PC-3 (cell line): ENCODE measurements at regions not wholly inside any gene's neighbourhood (a gene's known extent, or its start where the extent isn't known, plus 50 kb on each side); places are given as distances from the start of the nearest gene placed in this dataset.

Experiments used
- ATAC-seq: fragments of 200-7000 bp; cut with Tn5 transposase; 2 replicates; pipeline ENCODE4 v1.9.1; 2020; ENCODE audit warnings: mild to moderate bottlenecking, moderate library complexity
- BruUV-seq: library from RNA; stranded (reverse); fragments of 400-500 nt; replicated peaks from 2 replicates; lab custom pipeline; 2021; lab: Mats Ljungman, UMichigan
- CTCF ChIA-PET: fragments of 300-600 bp; sonication (Branson Sonifier 250); formaldehyde crosslinking; loops from one replicate; lab custom pipeline; 2022; ENCODE audit warnings: antibody characterized with exemption; lab: Charles Lee
- POLR2A ChIA-PET: fragments of 300-600 bp; sonication (Branson Sonifier 250); formaldehyde crosslinking; loops from one replicate; lab custom pipeline; 2022; ENCODE audit warnings: antibody characterized with exemption; ENCODE audit not compliant: unreplicated experiment; lab: Charles Lee
- DNase-seq: peaks from one replicate; pipeline ENCODE4 v3.0.0-alpha.2; 2015
- H2AFZ ChIP-seq: fragments of 300-600 bp; sonication (generic); 2 replicates; pipeline ENCODE4 v1.6.0; 2016; ENCODE audit warnings: antibody characterized with exemption, low read length
- H3F3A ChIP-seq: fragments of 300-600 bp; sonication (generic); one replicate; pipeline ENCODE4 v1.6.0; 2017; ENCODE audit warnings: antibody characterized with exemption, low read length, control low read depth, mild to moderate bottlenecking; ENCODE audit not compliant: unreplicated experiment
- H3K27ac ChIP-seq: fragments of 300-600 bp; sonication (generic); 2 replicates; pipeline ENCODE4 v1.5.1; 2016; ENCODE audit warnings: mild to moderate bottlenecking, low read length
- H3K27me3 ChIP-seq: fragments of 300-600 bp; sonication (generic); 2 replicates; pipeline ENCODE4 v1.6.1; 2016; ENCODE audit warnings: low read length, mixed read lengths
- H3K36me3 ChIP-seq: fragments of 300-600 bp; sonication (generic); 2 replicates; pipeline ENCODE4 v1.6.1; 2016; ENCODE audit warnings: low read depth, mixed run types, low read length, mixed read lengths
- H3K4me1 ChIP-seq: fragments of 300-600 bp; sonication (generic); 2 replicates; pipeline ENCODE4 v1.5.1; 2016; ENCODE audit warnings: low read length; ENCODE audit not compliant: insufficient read depth
- H3K4me2 ChIP-seq: fragments of 300-600 bp; sonication (generic); 2 replicates; pipeline ENCODE4 v1.6.0; 2016; ENCODE audit warnings: low read length
- H3K4me3 ChIP-seq: fragments of 300-600 bp; sonication (generic); 2 replicates; pipeline ENCODE4 v1.5.1; 2016; ENCODE audit warnings: mild to moderate bottlenecking, low read length, mixed read lengths
- H3K79me2 ChIP-seq: fragments of 300-600 bp; sonication (generic); 2 replicates; pipeline ENCODE4 v1.6.1; 2017; ENCODE audit warnings: low read length, mixed read lengths
- H3K9ac ChIP-seq: fragments of 300-600 bp; sonication (generic); 2 replicates; pipeline ENCODE4 v1.6.0; 2016; ENCODE audit warnings: mild to moderate bottlenecking, low read length
- H3K9me2 ChIP-seq: fragments of 300-600 bp; sonication (generic); replicated peaks from 2 replicates; pipeline ENCODE4 v1.6.1; 2016; ENCODE audit warnings: mixed run types, low read length, mixed read lengths
- H3K9me3 ChIP-seq: fragments of 300-600 bp; sonication (generic); 2 replicates; pipeline ENCODE4 v1.6.1; 2016; ENCODE audit warnings: low read length, mixed read lengths
- H4K20me1 ChIP-seq: fragments of 300-600 bp; sonication (generic); 2 replicates; pipeline ENCODE4 v1.6.1; 2016; ENCODE audit warnings: low read length, mixed read lengths
- EZH2 ChIP-seq: fragments of 300-600 bp; sonication (generic); IDR thresholded peaks from one replicate; pipeline ENCODE4 v1.6.1; 2017; ENCODE audit warnings: antibody characterized with exemption, mild to moderate bottlenecking, low read length; ENCODE audit not compliant: unreplicated experiment
- EZH2phosphoT487 ChIP-seq: fragments of 300-600 bp; sonication (generic); IDR thresholded peaks from 2 replicates; pipeline ENCODE4 v1.6.1; 2018; ENCODE audit warnings: mild to moderate bottlenecking, antibody characterized with exemption, low read length, borderline replicate concordance
- intact Hi-C: fragments of 100-400 bp; cut with micrococcal nuclease; formaldehyde crosslinking; loops from 2 replicates; pipeline ENCODE4 v1.9.0; 2023
- TF ChIP-seq, protein P1 (sequence below): fragments of 300-600 bp; sonication (generic); conservative IDR thresholded peaks from 2 replicates; pipeline ENCODE4 v1.5.1; 2017; ENCODE audit warnings: antibody characterized with exemption, low read depth, mild to moderate bottlenecking, low read length

DNA sequence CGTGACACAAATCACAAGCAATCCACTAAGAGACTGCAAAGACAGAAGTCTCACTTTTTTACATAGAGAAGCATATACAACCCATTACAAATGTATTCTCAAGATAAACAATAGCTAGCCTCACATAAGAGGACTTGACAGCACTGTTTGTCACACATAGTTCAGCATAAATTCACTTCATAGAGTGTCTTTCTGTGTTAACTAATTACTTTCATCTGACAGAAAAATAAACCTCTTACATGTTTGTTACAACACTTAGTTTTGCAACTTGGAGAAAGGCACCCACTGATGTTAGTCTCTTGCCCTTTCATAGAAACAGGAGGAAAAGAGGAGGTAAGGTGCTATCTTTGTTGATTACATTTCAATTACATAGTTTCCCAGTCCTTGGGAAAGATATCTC lies 2221.9 kb upstream of the RAG2 start:
- no peak overlapping the region for H3K4me2 ChIP-seq
- ATAC-seq (no peak), DNase-seq (no peak)
- no peaks in the 10 kb centered on the region for H3F3A ChIP-seq
- H3K4me3 ChIP-seq = no peak overlapping the region
- intact Hi-C loops = loop anchor here (10.0 kb wide), 1 partner anchor 115 kb away; no protein-coding TSS in a partner anchor
- H3K9me2 ChIP-seq = no peaks in the 10 kb centered on the region
- H3K27ac ChIP-seq = no peak overlapping the region
- TF ChIP-seq EZH2 = no peak
- TF ChIP-seq EZH2phosphoT487 = no peak
- TF ChIP-seq, protein P1, sequence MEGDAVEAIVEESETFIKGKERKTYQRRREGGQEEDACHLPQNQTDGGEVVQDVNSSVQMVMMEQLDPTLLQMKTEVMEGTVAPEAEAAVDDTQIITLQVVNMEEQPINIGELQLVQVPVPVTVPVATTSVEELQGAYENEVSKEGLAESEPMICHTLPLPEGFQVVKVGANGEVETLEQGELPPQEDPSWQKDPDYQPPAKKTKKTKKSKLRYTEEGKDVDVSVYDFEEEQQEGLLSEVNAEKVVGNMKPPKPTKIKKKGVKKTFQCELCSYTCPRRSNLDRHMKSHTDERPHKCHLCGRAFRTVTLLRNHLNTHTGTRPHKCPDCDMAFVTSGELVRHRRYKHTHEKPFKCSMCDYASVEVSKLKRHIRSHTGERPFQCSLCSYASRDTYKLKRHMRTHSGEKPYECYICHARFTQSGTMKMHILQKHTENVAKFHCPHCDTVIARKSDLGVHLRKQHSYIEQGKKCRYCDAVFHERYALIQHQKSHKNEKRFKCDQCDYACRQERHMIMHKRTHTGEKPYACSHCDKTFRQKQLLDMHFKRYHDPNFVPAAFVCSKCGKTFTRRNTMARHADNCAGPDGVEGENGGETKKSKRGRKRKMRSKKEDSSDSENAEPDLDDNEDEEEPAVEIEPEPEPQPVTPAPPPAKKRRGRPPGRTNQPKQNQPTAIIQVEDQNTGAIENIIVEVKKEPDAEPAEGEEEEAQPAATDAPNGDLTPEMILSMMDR = no peak
- peaks cover 12% of the 10 kb centered on the region for H3K4me1 ChIP-seq
- H4K20me1 ChIP-seq = no peaks in the 10 kb centered on the region
- CTCF ChIA-PET = no interaction called here
- POLR2A ChIA-PET = no interaction called here
- no peaks in the 10 kb centered on the region for H3K36me3 ChIP-seq
- no TSS peak for BruUV-seq
- no peaks in the 10 kb centered on the region for H3K79me2 ChIP-seq
- H3K9me3 ChIP-seq = no peaks in the 10 kb centered on the region
- no peaks in the 10 kb centered on the region for H3K27me3 ChIP-seq
- H2AFZ ChIP-seq = no peak overlapping the region
- no peak overlapping the region for H3K9ac ChIP-seq

DNA sequence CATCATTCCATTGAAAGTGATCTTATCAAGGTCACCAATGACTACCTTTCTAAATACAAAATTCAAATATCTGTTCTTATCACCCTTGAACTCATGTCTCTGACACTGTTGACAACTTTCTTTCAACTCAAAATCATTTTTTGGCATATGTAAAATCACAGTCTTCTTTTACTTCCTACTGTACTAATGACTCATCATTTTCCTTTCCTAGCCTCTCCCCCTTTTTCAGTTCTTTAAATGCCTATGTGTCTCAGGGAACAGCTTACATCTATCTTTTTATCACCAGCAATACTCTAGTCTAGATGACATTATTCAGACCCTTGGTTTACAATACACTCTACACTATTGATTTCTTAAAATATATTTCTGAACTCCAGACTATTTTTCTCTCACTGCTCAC lies 2220.7 kb upstream of the RAG2 start:
- H3K9me3 ChIP-seq = no peaks in the 10 kb centered on the region
- H2AFZ ChIP-seq = 0 out of 2 replicates have a peak overlapping the region, but pooled peaks have one; percentile 43
- DNase-seq = peak; percentile 28
- ChIA-PET CTCF (no interaction called here), POLR2A (interaction anchor here (0.6 kb wide), 1 partner anchor 1239 kb away, joined by 4 read pairs; no protein-coding TSS in a partner anchor)
- no peak overlapping the region for H3K4me3 ChIP-seq
- H3K79me2 ChIP-seq = no peaks in the 10 kb centered on the region
- H3K9me2 ChIP-seq = no peaks in the 10 kb centered on the region
- no peaks in the 10 kb centered on the region for H3K36me3 ChIP-seq
- H3K4me1 ChIP-seq = peaks cover 14% of the 10 kb centered on the region
- BruUV-seq = no TSS peak
- no peak overlapping the region for H3K27ac ChIP-seq
- no peak overlapping the region for H3K9ac ChIP-seq
- intact Hi-C loops = loop anchor here (10.0 kb wide), 1 partner anchor 116 kb away; no protein-coding TSS in a partner anchor
- no peak overlapping the region for H3K4me2 ChIP-seq
- no peaks in the 10 kb centered on the region for H3K27me3 ChIP-seq
- peak; percentile 54; the same call in 1 of the 2 replicates for ATAC-seq
- no peaks in the 10 kb centered on the region for H4K20me1 ChIP-seq
- TF ChIP-seq EZH2phosphoT487 (no peak), EZH2 (no peak)
- TF ChIP-seq, protein P1 = no peak
- H3F3A ChIP-seq = no peaks in the 10 kb centered on the region

DNA sequence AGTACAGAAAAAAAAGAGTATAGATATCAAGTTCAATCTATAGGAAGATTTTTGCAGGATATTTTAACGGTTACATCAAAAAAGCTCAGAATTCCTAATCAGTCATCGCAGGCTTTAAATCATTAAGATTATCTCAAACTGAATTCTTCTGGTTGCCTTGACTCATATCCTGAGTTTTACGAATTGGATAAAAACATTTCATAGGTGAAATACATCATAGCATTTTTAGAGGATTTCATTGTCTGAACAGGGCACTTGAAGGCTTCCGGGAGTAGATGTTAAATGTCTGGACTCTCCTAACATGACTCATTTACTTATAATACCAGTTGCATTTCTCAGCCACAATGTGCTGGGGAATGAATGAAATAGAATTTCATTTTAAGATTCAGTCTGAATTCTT lies 2216.6 kb upstream of the RAG2 start:
- POLR2A ChIA-PET = interaction anchor here (0.5 to 0.6 kb wide), 2 partner anchors 448 to 1024 kb away, joined by 3 read pairs; no protein-coding TSS in a partner anchor
- peak; percentile 83 for DNase-seq

More for the DNA sequence above, 2216.6 kb upstream of the RAG2 start:
- Histone ChIP-seq H3K4me2 (peak overlapping the region; percentile 66), H3F3A (no peaks in the 10 kb centered on the region), H3K9ac (no peak overlapping the region), H2AFZ (peak overlapping the region; percentile 54; the same call in 1 of the 2 replicates), H3K9me3 (no peaks in the 10 kb centered on the region), H3K79me2 (no peaks in the 10 kb centered on the region), H3K4me1 (peaks cover 14% of the 10 kb centered on the region), H3K36me3 (no peaks in the 10 kb centered on the region), H3K9me2 (no peaks in the 10 kb centered on the region), H3K27me3 (no peaks in the 10 kb centered on the region), H4K20me1 (no peaks in the 10 kb centered on the region), H3K4me3 (no peak overlapping the region), H3K27ac (peak overlapping the region; percentile 71)
- ATAC-seq = peak; percentile 99
- no TSS peak for BruUV-seq
- CTCF ChIA-PET = no interaction called here
- TF ChIP-seq, protein P1 = no peak
- TF ChIP-seq EZH2phosphoT487 (no peak), EZH2 (no peak)
- intact Hi-C loops = loop anchor here (10.0 kb wide), 1 partner anchor 120 kb away; no protein-coding TSS in a partner anchor
